Left lung (tissue), 4 donors: ENCODE measurements at regions not wholly inside any gene's neighbourhood (a gene's known extent, or its start where the extent isn't known, plus 50 kb on each side); places are given as distances from the start of the nearest gene placed in this dataset.
"Not testable (repeated sequence)": the region's sequence is repeated elsewhere in the genome, so short reads cannot be mapped to it uniquely, and the experiment has no call there.

ENCODE experiments used
- ATAC-seq: fragments of 200-7000 bp; cut with Tn5 transposase; one replicate; pipeline ENCODE4 v1.9.1; 2020; ENCODE audit warnings: moderate library complexity
- DNase-seq, 4 donors: peaks; one replicate each; pipeline ENCODE4 v3.0.0-alpha.2; 2013 to 2020
- H3K27ac ChIP-seq, 2 donors: fragments of 200-600 bp; sonication (generic) in 1 of 2; one replicate each; pipeline versions ENCODE4 v1.5.0 to v1.8.0; 2020 to 2021
- H3K27me3 ChIP-seq, 2 donors: fragments of 200-600 bp; sonication (generic) in 1 of 2; one replicate each; pipeline versions ENCODE4 v1.5.0 to v1.8.0; 2020 to 2021
- H3K36me3 ChIP-seq, 2 donors: fragments of 200-600 bp; sonication (generic) in 1 of 2; one replicate each; pipeline versions ENCODE4 v1.5.0 to v1.8.0; 2020 to 2021
- H3K4me1 ChIP-seq, 2 donors: fragments of 200-600 bp; one replicate each; pipeline ENCODE4 v1.8.0; 2021
- H3K4me3 ChIP-seq, 2 donors: fragments of 200-600 bp; sonication (generic) in 1 of 2; one replicate each; pipeline versions ENCODE4 v1.5.0 to v1.8.0; 2020 to 2021; ENCODE audit warnings: mild to moderate bottlenecking in 1 of 2
- H3K9me3 ChIP-seq, 2 donors: fragments of 200-600 bp; sonication (generic) in 1 of 2; one replicate each; pipeline versions ENCODE4 v1.5.0 to v1.8.0; 2020 to 2021
- intact Hi-C, 2 donors: fragments of 100-400 bp; cut with DNase I; formaldehyde crosslinking; loops; one replicate each; pipeline versions ENCODE4 v1.11.2 to v1.14.2; 2022
- TF ChIP-seq, protein P1 (sequence below), 2 donors: fragments of 200-600 bp; sonication (generic) in 1 of 2; IDR thresholded peaks; one replicate each; pipeline versions ENCODE4 v1.5.0 to v1.8.0; 2021; ENCODE audit warnings: antibody characterized with exemption in 2 of 2
- donor health status: DM: no; HTN: yes; CAD: no.
- donor health status: DM: no; HTN: no; CAD: no.

DNA sequence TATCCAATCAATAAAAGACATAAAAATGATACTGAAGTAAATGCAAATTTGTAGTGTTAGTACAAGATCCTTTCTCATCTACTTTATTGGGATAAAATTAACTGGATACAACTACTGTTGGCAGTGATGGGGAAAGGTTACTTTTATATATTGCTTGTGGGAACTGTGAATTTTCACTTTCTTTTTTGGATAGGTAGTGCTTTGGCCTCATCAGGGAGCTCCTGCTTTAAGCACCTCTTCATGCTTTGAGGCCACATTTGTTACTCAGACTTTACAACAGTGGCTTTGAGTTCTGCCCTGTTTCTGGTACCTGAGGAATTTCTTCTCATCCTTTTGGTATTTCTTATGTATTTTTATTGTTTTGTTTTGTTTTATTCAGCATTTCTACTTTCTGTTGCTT lies 134.7 kb upstream of the XIST start:
- TF ChIP-seq, protein P1, sequence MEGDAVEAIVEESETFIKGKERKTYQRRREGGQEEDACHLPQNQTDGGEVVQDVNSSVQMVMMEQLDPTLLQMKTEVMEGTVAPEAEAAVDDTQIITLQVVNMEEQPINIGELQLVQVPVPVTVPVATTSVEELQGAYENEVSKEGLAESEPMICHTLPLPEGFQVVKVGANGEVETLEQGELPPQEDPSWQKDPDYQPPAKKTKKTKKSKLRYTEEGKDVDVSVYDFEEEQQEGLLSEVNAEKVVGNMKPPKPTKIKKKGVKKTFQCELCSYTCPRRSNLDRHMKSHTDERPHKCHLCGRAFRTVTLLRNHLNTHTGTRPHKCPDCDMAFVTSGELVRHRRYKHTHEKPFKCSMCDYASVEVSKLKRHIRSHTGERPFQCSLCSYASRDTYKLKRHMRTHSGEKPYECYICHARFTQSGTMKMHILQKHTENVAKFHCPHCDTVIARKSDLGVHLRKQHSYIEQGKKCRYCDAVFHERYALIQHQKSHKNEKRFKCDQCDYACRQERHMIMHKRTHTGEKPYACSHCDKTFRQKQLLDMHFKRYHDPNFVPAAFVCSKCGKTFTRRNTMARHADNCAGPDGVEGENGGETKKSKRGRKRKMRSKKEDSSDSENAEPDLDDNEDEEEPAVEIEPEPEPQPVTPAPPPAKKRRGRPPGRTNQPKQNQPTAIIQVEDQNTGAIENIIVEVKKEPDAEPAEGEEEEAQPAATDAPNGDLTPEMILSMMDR (IDR thresholded peaks at IDR 0.05), result no peak
- DNase-seq (no peak), ATAC-seq (no peak)
- Histone ChIP-seq H3K36me3 (peaks cover 0 to 4% of the 10 kb centered on the region in 2 donors), H3K4me1 (no peaks in the 10 kb centered on the region), H3K9me3 (no peaks in the 10 kb centered on the region), H3K27me3 (no peaks in the 10 kb centered on the region), H3K4me3 (no peak overlapping the region), H3K27ac (no peak overlapping the region)
- intact Hi-C loops, result no loop called here

DNA sequence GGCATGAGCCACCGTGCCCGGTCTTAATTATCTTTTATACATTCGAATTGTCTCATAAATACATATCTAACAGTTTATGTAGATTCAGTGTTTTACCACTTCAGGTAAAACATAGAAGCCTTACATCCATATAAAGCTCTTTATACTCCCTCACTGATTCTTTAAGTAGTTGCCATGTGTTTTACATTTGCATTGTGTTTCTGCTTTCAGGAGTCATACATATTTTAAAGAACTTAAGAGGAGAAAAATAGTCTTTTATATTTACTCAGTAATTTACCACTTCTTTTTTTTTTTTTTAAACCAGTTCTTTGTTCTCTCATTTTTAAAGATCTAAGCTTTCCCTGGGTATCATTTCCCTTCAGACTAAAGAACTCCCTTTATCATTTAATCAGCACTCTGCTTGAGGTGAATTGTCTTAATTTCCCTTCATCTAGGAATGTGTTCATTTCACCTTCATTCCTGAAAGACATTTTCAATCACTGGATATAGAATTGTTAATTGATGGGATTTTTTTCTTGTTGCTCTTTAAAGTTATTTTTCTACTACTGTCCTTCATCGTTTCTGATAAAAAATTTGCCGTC lies 127.1 kb upstream of the XIST start:
- DNase-seq, result no peak
- Histone ChIP-seq H3K36me3 (peaks cover 0 to 4% of the 10 kb centered on the region in 2 donors), H3K9me3 (no peaks in the 10 kb centered on the region), H3K27me3 (no peaks in the 10 kb centered on the region), H3K27ac (no peak overlapping the region), H3K4me1 (no peaks in the 10 kb centered on the region), H3K4me3 (no peak overlapping the region)
- no peak for ATAC-seq
- TF ChIP-seq, protein P1 (IDR thresholded peaks at IDR 0.05), result no peak
- intact Hi-C loops, result no loop called here

- Histone ChIP-seq H3K27me3 (no peaks in the 10 kb centered on the region), H3K9me3 (no peaks in the 10 kb centered on the region), H3K4me1 (no peaks in the 10 kb centered on the region), H3K36me3 (no peaks in the 10 kb centered on the region), H3K4me3 (no peak overlapping the region), H3K27ac (no peak overlapping the region)
- ATAC-seq (no peak), DNase-seq (no peak)
- intact Hi-C loops, result no loop called here
- TF ChIP-seq, protein P1 (IDR thresholded peaks at IDR 0.05), result no peak
These were observed 125.1 kb upstream of the XIST start for GRCh38 chrX:73977542-73978169.

- H3K9me3 ChIP-seq, H3K27me3 ChIP-seq, DNase-seq, ATAC-seq, H3K27ac ChIP-seq, intact Hi-C loops, H3K36me3 ChIP-seq, H3K4me3 ChIP-seq, H3K4me1 ChIP-seq: not testable (repeated sequence)
These were observed 114.9 kb upstream of the XIST start for GRCh38 chrX:73967461-73967860.

- H3K4me3 ChIP-seq, result no peak overlapping the region
- no peaks in the 10 kb centered on the region for H3K27me3 ChIP-seq
- DNase-seq (no peak), ATAC-seq (no peak)
- H3K4me1 ChIP-seq, result no peaks in the 10 kb centered on the region
- H3K27ac ChIP-seq, result no peak overlapping the region
- peaks cover 0 to 6% of the 10 kb centered on the region in 2 donors for H3K36me3 ChIP-seq
- intact Hi-C loops, result no loop called here
- TF ChIP-seq, protein P1 (IDR thresholded peaks at IDR 0.05), result no peak
- H3K9me3 ChIP-seq, result no peaks in the 10 kb centered on the region
These were observed 113.3 kb upstream of the XIST start for GRCh38 chrX:73965833-73966232.

DNA sequence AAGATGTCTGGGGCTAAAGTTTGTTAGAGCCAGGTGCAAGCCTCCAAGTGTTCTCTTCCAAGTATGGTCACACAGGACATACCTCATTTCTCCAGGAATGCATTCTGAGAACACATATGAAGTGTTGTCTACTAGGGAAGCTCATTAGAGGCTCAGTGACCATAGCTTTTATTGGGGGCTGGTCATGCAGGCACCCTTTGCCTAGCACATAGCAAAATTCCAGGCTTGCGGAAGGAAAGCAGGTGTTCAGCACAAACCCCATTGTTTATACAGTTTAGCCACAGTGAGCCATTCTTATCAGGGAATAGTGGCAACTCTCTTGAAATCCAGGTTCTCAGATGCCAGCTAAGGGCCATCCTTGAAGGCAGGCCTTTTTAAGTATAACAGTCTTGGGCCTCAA lies 112.1 kb upstream of the XIST start:
- Histone ChIP-seq H3K36me3 (peaks cover 0 to 2% of the 10 kb centered on the region in 2 donors), H3K27ac (no peak overlapping the region), H3K4me3 (no peak overlapping the region), H3K9me3 (no peaks in the 10 kb centered on the region), H3K4me1 (no peaks in the 10 kb centered on the region), H3K27me3 (no peaks in the 10 kb centered on the region)
- DNase-seq (no peak), ATAC-seq (no peak)
- intact Hi-C loops, result no loop called here
- TF ChIP-seq, protein P1 (IDR thresholded peaks at IDR 0.05), result no peak
